HEK293 (cell line): ENCODE measurements at regions not wholly inside any gene's neighbourhood (a gene's known extent, or its start where the extent isn't known, plus 50 kb on each side); places are given as distances from the start of the nearest gene placed in this dataset.

ENCODE experiments used
- GLIS1 ChIP-seq: fragments of 450-650 bp; formaldehyde crosslinking; IDR thresholded peaks from 2 replicates; pipeline ENCODE4 v1.5.1; 2016; ENCODE audit warnings: missing biosample characterization, missing genetic modification characterization
- HOXA7 ChIP-seq: sonication (generic); formaldehyde crosslinking; IDR thresholded peaks from 2 replicates; pipeline ENCODE4 v1.8.1; 2022; ENCODE audit warnings: missing genetic modification reagents, borderline replicate concordance
- SALL2 ChIP-seq: fragments of 450-650 bp; formaldehyde crosslinking; IDR thresholded peaks from 2 replicates; pipeline ENCODE4 v1.5.0; 2017; ENCODE audit warnings: missing biosample characterization, mild to moderate bottlenecking, missing genetic modification characterization, borderline replicate concordance
- YY1 ChIP-seq: fragments of 450-650 bp; formaldehyde crosslinking; IDR thresholded peaks from 2 replicates; pipeline ENCODE4 v1.5.1; 2018; ENCODE audit warnings: missing biosample characterization, missing genetic modification characterization
- ZNF146 ChIP-seq: fragments of 450-650 bp; formaldehyde crosslinking; IDR thresholded peaks from 2 replicates; pipeline ENCODE4 v1.5.1; 2016; ENCODE audit warnings: missing biosample characterization, missing genetic modification characterization
- ZNF19 ChIP-seq: fragments of 450-650 bp; formaldehyde crosslinking; IDR thresholded peaks from 2 replicates; pipeline ENCODE4; 2016; ENCODE audit warnings: missing biosample characterization, missing genetic modification characterization, low read depth
- ZNF302 ChIP-seq: fragments of 450-650 bp; formaldehyde crosslinking; IDR thresholded peaks from 2 replicates; pipeline ENCODE4 v1.5.1; 2016; ENCODE audit warnings: missing biosample characterization, missing genetic modification characterization, low read depth

DNA sequence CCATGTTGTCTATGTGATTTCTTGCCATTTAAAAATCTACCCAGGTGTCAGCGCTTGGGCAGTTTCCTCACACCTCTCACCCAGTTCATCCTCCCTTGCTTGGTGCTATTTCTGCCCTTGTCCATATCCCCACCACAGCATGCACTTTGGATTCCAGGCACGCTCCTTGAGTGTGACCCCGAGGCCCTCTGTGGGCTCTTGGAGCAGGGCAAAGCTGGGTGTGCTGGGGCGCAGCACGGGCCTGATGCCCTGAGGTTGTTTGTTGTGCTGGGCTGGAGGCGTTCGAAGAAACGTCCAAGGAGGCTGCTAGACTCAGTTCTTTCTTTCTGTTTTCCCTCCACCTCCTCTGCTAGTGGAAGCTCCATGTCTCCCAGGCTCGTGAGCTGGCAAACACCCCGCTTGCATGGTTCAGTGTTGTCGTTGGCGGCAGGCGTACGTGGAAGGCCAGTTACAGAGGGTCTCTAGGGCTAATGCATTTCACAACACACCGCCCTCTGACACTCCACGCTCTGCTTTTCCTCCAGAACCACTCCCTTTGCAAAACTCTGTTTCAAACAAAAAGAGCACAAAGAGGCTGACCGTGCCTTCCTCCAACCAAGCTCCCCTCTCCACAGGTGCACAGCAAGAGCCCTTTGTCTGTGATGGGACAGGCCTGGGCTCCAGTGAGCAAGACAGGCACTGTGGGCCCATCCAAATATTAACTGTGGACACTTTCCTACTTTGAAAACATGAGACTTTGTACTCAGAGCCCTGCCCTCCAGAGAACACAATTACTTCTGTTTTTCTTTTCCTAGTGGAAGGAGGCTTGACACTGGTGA lies 117.7 kb upstream of the GJB6 start:
- TF ChIP-seq GLIS1 (tag by site-specific recombination) (no peak), ZNF19 (tag by site-specific recombination) (no peak), YY1 (tag by site-specific recombination) (no peak), ZNF302 (tag by site-specific recombination) (no peak), ZNF146 (tag by site-specific recombination) (no peak), HOXA7 (CRISPR knock-in tag) (no peak), SALL2 (tag by site-specific recombination) (no peak)
